GM19025 (cell line): ENCODE measurements at regions not wholly inside any gene's neighbourhood (a gene's known extent, or its start where the extent isn't known, plus 50 kb on each side); places are given as distances from the start of the nearest gene placed in this dataset.

Experiments used
- ATAC-seq: cut with Tn5 transposase; IDR thresholded peaks from one replicate; pipeline ENCODE4 v1.9.1; 2021; ENCODE audit warnings: mild to moderate bottlenecking, low read depth, moderate library complexity; ENCODE audit not compliant: unreplicated experiment

- ATAC-seq = no peak
Measured at GRCh38 chr14:96723946-96724345, 73.2 kb upstream of the VRK1 start.

DNA sequence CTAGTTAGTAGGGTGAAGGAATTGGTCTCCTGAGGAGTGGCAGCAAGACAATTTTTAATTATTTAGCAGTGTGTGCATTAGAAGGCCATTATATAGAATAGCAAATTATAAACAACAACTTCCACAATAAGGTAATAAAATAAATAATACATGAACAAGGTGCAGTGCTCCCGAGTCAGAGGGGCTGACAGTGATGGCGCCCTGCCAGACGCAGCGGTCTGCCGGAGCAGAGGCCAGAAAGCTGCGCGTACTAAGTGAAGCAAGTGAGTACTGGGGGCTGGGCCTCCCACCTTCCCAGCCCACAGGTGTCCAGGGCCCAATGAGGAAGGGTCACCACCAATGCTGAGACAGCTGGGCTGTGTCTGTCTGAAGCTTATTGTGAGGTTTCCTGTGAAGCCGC lies 72.0 kb upstream of the VRK1 start:
- no peak for ATAC-seq

- ATAC-seq = no peak
Measured at GRCh38 chr14:96727073-96727472, 70.1 kb upstream of the VRK1 start.

DNA sequence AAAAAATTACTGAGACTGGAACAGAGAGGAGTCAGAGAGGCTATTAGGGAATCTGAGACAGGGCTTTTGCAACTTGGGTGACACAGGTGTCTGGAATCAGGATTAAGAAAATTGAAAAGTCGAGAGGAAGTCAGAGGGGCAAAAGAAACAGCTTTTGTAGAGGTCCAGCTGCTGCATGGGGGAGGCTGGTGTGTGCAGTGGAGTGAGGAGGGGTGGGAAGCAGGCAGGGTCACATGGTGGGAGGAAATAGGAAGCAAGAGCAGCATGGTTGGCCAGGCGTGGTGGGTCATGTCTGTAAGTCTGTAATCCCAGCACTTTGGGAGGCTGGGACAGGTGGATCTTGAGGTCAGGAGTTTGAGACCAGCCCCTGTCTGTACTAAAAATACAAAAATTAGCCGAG lies 69.7 kb upstream of the VRK1 start:
- ATAC-seq = no peak

DNA sequence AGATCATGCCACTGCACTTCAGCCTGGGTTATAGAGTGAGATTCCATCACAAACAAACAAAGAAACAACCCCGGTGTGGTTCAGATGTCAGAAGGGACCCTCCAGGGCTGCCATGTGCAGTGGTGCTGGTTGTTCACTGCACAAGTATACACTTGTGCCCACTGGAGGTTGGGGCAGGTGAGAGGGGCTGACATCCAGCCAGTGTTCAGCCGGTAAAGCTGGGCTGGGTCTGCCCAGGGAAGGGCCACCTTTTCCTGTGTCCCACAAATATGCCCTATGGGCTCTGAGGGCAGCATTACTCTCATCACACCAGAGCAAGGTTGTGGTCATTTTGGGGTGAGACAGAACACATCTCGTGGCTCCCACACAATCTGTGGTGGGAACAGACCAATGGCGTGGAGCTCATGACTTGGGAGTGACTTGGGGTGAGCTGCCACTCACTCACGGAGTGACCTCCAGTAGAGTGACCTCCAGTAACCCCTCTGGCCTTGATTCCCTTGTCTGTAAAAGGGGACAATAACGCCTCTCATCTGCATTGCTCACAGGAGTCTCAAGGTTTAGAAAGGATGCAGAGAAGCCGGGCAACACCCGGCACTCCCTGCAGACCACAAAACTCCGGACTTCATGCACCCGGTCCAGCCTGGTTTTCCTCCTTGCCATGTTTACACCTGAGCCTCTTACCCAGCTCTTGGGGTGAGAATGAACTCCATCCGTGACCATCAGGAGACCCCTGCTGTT lies 69.0 kb upstream of the VRK1 start:
- ATAC-seq = no peak

- no peak for ATAC-seq
Measured at GRCh38 chr14:96729889-96730288, 67.3 kb upstream of the VRK1 start.

DNA sequence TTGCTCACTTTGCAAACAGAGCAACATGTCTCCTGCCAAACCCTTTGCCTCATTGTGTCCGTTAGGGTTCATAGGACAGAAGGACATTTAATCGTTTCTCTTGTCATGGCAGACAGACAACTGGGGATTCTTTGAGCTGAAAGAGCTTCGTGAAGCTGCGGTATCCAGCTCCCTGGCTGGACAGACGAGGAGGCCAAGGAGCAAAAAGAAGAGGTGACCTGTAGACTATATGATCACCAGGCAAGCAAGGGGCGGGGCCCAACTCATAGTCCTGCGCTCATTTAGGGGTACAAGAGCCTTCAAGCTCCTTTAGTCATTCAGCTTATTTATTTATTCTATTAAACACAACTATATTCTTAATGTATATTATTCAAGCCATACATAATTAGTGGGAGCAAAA lies 66.8 kb upstream of the VRK1 start:
- no peak for ATAC-seq

DNA sequence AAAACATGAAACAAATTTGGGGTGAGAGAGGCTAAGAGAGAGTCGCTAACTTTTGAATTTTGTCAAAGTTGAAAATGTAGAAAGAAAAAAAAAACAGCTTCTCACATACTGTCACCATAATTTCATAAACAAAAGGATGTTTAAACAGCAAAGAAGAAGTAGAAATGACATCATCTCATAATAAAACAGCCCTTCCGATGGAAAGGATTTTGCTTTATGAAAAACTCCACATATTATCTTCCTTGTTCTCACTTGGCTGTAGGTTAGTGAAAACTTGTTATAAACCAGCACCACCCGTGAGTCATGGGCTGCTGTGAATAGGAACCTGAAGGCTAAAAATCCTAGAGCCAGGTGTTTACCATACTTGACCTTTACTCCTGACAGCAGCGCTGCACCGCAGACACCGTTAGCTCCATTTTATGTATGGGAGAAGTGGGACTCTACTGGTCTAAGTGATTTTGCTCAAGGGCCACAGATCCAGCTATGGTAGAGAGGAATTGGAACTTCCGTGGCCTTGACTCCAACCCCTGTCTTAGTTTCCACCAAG lies 63.0 kb upstream of the VRK1 start:
- no peak for ATAC-seq

DNA sequence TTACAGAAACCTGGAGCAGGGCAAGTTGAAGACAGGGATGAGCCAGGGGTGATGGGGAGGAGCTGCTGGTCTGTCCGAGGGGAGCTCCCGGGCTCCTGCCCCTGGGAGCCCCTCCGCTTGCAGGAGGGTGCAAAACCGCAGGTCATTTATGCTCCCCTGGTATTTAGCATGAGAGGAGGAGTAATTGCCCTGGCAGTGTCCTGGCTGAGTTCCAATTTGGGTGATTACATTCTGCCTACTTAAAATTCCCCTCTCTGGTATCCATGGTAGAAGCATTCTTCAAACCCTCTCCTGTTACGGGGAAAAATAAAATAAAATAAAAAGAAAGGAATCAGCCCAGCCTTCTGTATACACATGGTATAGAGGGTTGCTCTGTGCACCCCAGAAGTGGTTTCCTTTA lies 61.7 kb upstream of the VRK1 start:
- ATAC-seq = no peak

DNA sequence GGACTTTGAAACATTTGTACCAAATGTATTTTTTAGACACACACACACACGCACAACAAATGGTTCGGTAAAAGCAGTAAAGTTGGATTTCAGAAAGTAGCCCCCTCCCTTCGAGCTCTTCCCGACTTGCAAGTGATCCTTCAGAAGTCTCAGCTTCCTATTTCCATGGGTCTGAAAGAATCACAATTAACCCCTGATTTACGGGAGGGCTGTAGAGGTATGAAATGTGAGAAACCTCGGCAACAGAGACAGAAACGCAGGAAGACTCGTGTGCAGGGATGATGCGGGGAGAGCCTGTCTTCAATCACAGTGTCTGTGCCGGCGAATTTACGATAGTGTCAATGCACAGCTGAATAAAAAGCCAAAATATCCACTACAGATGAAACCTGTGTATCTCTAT lies 60.7 kb upstream of the VRK1 start:
- no peak for ATAC-seq

GRCh38 chr14:96737881-96738280 lies 59.3 kb upstream of the VRK1 start:
- ATAC-seq = no peak

GRCh38 chr14:96739200-96739910 lies 57.8 kb upstream of the VRK1 start:
- no peak for ATAC-seq

- ATAC-seq = no peak
Measured at GRCh38 chr14:96741151-96741977, 55.8 kb upstream of the VRK1 start.

GRCh38 chr14:96744262-96744661 lies 52.9 kb upstream of the VRK1 start:
- no peak for ATAC-seq

- ATAC-seq = no peak
Measured at GRCh38 chr14:96745500-96746051, 51.6 kb upstream of the VRK1 start.

- no peak for ATAC-seq
Measured at GRCh38 chr14:96746101-96746500, 51.1 kb upstream of the VRK1 start.

GRCh38 chr14:96747006-96747405 lies 50.2 kb upstream of the VRK1 start:
- ATAC-seq = no peak
